Activated naive CD4-positive, alpha-beta T cell treated with anti-CD3 and anti-CD28 coated beads, Interleukin-2, amount 50 U/mL, for 24 hours (primary cell): ENCODE measurements at regions not wholly inside any gene's neighbourhood (a gene's known extent, or its start where the extent isn't known, plus 50 kb on each side); places are given as distances from the start of the nearest gene placed in this dataset.
"Not testable (repeated sequence)": the region's sequence is repeated elsewhere in the genome, so short reads cannot be mapped to it uniquely, and the experiment has no call there.

Source experiments
- H3K27ac Mint-ChIP-seq: one replicate; pipeline ENCODE4 v1.8.0; 2021; ENCODE audit warnings: mild to moderate bottlenecking, mixed read lengths
- H3K27me3 Mint-ChIP-seq: one replicate; pipeline ENCODE4 v1.8.0; 2021; ENCODE audit warnings: mixed read lengths
- H3K36me3 Mint-ChIP-seq: one replicate; pipeline ENCODE4 v1.8.0; 2021; ENCODE audit warnings: mixed read lengths
- H3K4me1 Mint-ChIP-seq: one replicate; pipeline ENCODE4 v1.8.0; 2021; ENCODE audit warnings: mixed read lengths
- H3K4me3 Mint-ChIP-seq: one replicate; pipeline ENCODE4 v1.8.0; 2021; ENCODE audit warnings: mild to moderate bottlenecking, mixed read lengths
- H3K9me3 Mint-ChIP-seq: one replicate; pipeline ENCODE4 v1.8.0; 2021; ENCODE audit warnings: mixed read lengths

- peaks cover 7% of the 10 kb centered on the region for H3K9me3 Mint-ChIP-seq
Measured at GRCh38 chr10:53687800-53688199, 915.2 kb upstream of the MBL2 start.

DNA sequence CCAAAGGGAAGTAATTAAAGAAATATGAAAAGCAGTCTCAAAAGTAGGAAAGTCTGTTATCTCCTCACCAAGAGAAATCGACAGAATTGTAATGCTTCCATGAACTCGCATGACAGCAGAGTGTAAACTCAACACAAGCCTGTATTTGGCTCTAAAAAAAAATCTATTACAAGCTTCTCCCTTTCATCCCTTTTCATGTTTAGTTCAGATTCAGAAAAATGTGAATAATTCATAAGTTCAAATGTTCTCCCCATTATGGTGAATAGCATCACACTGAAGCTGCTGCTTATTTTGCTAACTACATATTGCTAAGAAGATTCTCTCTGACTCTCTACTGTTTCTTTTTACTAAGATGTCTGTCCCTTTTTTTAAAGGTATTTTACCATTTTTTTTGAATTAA is 910.3 kb upstream of the MBL2 start:
- Mint-ChIP-seq H3K4me3 (no peak overlapping the region), H3K9me3 (peaks cover 13% of the 10 kb centered on the region), H3K27ac (no peak overlapping the region), H3K36me3 (no peaks in the 10 kb centered on the region), H3K27me3 (no peaks in the 10 kb centered on the region), H3K4me1 (no peaks in the 10 kb centered on the region)

More at GRCh38 chr10:53687800-53688199, 915.2 kb upstream of the MBL2 start:
- H3K27me3 Mint-ChIP-seq = no peaks in the 10 kb centered on the region
- H3K36me3 Mint-ChIP-seq = no peaks in the 10 kb centered on the region
- H3K27ac Mint-ChIP-seq = no peak overlapping the region
- H3K4me3 Mint-ChIP-seq = no peak overlapping the region
- no peaks in the 10 kb centered on the region for H3K4me1 Mint-ChIP-seq

DNA sequence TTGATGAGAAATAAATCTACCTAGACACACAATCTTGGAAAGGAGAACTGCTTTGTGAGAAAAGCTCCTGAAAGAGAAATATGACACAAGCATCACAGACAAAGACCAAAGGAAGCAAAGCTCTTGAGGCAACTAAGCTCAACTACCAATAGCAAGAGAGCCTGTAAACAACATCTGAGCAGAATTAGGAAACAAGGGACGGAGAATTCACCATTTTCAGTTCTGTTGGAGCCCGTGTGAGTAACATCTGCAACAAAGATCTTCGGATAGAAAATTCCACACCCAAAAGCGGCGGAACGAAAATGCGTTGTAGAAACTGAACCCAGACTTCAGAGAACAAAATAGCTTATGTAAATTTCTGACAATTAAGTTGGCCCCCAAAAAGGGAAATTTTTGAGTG is 909.9 kb upstream of the MBL2 start:
- peaks cover 13% of the 10 kb centered on the region for H3K9me3 Mint-ChIP-seq
- H3K36me3 Mint-ChIP-seq = no peaks in the 10 kb centered on the region
- H3K27ac Mint-ChIP-seq = no peak overlapping the region

GRCh38 chr10:53679666-53680065 is 907.1 kb upstream of the MBL2 start:
- no peak overlapping the region for H3K4me3 Mint-ChIP-seq
- peaks cover 10% of the 10 kb centered on the region for H3K9me3 Mint-ChIP-seq

More for the DNA sequence above, 909.9 kb upstream of the MBL2 start:
- H3K27me3 Mint-ChIP-seq = no peaks in the 10 kb centered on the region
- no peaks in the 10 kb centered on the region for H3K4me1 Mint-ChIP-seq
- no peak overlapping the region for H3K4me3 Mint-ChIP-seq

GRCh38 chr10:53675177-53675576 is 902.6 kb upstream of the MBL2 start:
- no peaks in the 10 kb centered on the region for H3K27me3 Mint-ChIP-seq
- no peak overlapping the region for H3K27ac Mint-ChIP-seq
- H3K4me3 Mint-ChIP-seq = no peak overlapping the region
- H3K36me3 Mint-ChIP-seq = no peaks in the 10 kb centered on the region
- H3K4me1 Mint-ChIP-seq = no peaks in the 10 kb centered on the region
- H3K9me3 Mint-ChIP-seq = peaks cover 6% of the 10 kb centered on the region

More at GRCh38 chr10:53679666-53680065, 907.1 kb upstream of the MBL2 start:
- Mint-ChIP-seq H3K27me3 (no peaks in the 10 kb centered on the region), H3K4me1 (no peaks in the 10 kb centered on the region), H3K27ac (no peak overlapping the region), H3K36me3 (no peaks in the 10 kb centered on the region)

DNA sequence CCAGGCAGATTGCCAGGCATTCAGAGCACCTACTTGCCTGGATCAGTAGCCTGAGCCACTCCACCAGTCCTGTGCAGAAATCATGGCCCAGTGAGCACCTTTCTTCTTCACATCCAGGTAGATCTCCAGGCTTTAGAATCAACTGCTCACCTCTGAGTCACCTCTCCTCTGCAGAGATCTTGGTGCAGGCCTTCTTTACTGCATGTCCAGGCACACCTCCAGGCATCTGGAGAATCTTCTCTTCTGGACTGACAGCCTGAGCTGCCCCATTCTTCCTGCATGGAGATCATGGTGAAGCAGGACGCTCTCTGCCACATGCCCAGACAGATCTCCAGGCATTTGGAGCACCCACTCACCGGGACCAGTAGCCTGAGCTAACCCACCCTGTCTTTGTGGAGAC is 894.5 kb upstream of the MBL2 start:
- Mint-ChIP-seq H3K4me3 (no peak overlapping the region), H3K27me3 (no peaks in the 10 kb centered on the region), H3K27ac (no peak overlapping the region), H3K4me1 (no peaks in the 10 kb centered on the region), H3K9me3 (peaks cover 11% of the 10 kb centered on the region), H3K36me3 (no peaks in the 10 kb centered on the region)

- no peak overlapping the region for H3K27ac Mint-ChIP-seq
- peaks cover 11% of the 10 kb centered on the region for H3K9me3 Mint-ChIP-seq
- H3K36me3 Mint-ChIP-seq = no peaks in the 10 kb centered on the region
- no peaks in the 10 kb centered on the region for H3K4me1 Mint-ChIP-seq
- H3K4me3 Mint-ChIP-seq = no peak overlapping the region
- no peaks in the 10 kb centered on the region for H3K27me3 Mint-ChIP-seq
Measured at GRCh38 chr10:53664282-53665019, 891.9 kb upstream of the MBL2 start.

- Mint-ChIP-seq H3K4me3 (no peak overlapping the region), H3K4me1 (no peaks in the 10 kb centered on the region), H3K27me3 (no peaks in the 10 kb centered on the region), H3K36me3 (no peaks in the 10 kb centered on the region), H3K9me3 (no peaks in the 10 kb centered on the region), H3K27ac (no peak overlapping the region)
Measured at GRCh38 chr10:53650794-53651193, 878.2 kb upstream of the MBL2 start.

GRCh38 chr10:53647221-53647620 is 874.6 kb upstream of the MBL2 start:
- not testable (repeated sequence) for H3K9me3 Mint-ChIP-seq, H3K4me3 Mint-ChIP-seq, H3K27me3 Mint-ChIP-seq, H3K27ac Mint-ChIP-seq, H3K36me3 Mint-ChIP-seq, H3K4me1 Mint-ChIP-seq

- Mint-ChIP-seq H3K4me1 (no peaks in the 10 kb centered on the region), H3K27me3 (no peaks in the 10 kb centered on the region), H3K27ac (no peak overlapping the region), H3K9me3 (no peaks in the 10 kb centered on the region), H3K36me3 (no peaks in the 10 kb centered on the region), H3K4me3 (no peak overlapping the region)
Measured at GRCh38 chr10:53646525-53646924, 873.9 kb upstream of the MBL2 start.

GRCh38 chr10:53645951-53646350 is 873.4 kb upstream of the MBL2 start:
- Mint-ChIP-seq H3K27me3 (no peaks in the 10 kb centered on the region), H3K9me3 (no peaks in the 10 kb centered on the region), H3K36me3 (no peaks in the 10 kb centered on the region), H3K27ac (no peak overlapping the region), H3K4me1 (no peaks in the 10 kb centered on the region), H3K4me3 (no peak overlapping the region)

- Mint-ChIP-seq H3K27ac (no peak overlapping the region), H3K36me3 (no peaks in the 10 kb centered on the region), H3K4me3 (no peak overlapping the region), H3K4me1 (no peaks in the 10 kb centered on the region), H3K9me3 (peaks cover 10% of the 10 kb centered on the region), H3K27me3 (no peaks in the 10 kb centered on the region)
Measured at GRCh38 chr10:53638006-53638405, 865.4 kb upstream of the MBL2 start.

- Mint-ChIP-seq H3K9me3 (peaks cover 6% of the 10 kb centered on the region), H3K36me3 (no peaks in the 10 kb centered on the region), H3K27ac (no peak overlapping the region), H3K27me3 (no peaks in the 10 kb centered on the region), H3K4me1 (no peaks in the 10 kb centered on the region), H3K4me3 (no peak overlapping the region)
Measured at GRCh38 chr10:53624722-53625121, 852.1 kb upstream of the MBL2 start.

DNA sequence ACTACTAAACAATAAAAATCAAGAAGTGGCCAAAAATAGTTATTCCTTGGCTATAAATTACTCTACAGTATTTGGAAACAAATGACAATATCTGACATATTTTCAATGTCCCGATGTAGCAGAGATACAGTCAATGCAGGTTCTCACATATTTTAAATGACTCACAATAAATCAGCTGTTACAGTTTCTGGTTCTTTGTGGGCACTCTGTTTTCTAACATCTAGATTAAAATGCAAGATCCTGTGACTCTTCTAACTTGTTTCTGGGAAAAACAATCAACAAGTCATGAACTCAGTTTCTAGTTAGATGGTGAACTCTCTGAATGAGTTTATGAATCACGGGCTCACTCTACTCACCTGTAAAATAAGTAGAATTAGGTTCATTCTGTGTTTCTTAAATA is 849.6 kb upstream of the MBL2 start:
- Mint-ChIP-seq H3K4me3 (no peak overlapping the region), H3K9me3 (no peaks in the 10 kb centered on the region), H3K27ac (no peak overlapping the region), H3K36me3 (no peaks in the 10 kb centered on the region), H3K4me1 (no peaks in the 10 kb centered on the region), H3K27me3 (no peaks in the 10 kb centered on the region)

DNA sequence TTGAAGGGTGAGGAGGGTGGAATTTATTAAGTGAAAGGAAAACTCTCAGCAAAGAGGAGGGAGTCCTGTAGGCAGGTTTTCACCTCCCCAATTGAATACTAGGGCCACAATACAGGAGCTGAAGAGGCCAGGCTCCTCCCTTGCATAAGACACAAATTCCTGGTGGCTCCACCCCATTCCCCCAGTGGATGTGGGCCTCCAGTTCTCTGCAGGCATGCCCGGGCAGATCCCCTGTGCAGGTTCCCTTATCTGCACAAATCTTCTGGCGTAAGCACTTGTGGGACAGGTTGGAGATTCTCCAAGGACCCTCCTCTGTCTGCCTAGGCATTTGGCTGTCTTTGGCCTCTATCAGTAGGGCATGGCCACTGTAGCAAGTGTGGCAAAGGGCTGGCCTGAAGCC is 847.1 kb upstream of the MBL2 start:
- Mint-ChIP-seq H3K27ac (no peak overlapping the region), H3K27me3 (no peaks in the 10 kb centered on the region), H3K9me3 (no peaks in the 10 kb centered on the region), H3K4me1 (no peaks in the 10 kb centered on the region), H3K36me3 (no peaks in the 10 kb centered on the region), H3K4me3 (no peak overlapping the region)

GRCh38 chr10:53607691-53608090 is 835.1 kb upstream of the MBL2 start:
- H3K4me1 Mint-ChIP-seq = no peaks in the 10 kb centered on the region
- no peaks in the 10 kb centered on the region for H3K36me3 Mint-ChIP-seq
- H3K27ac Mint-ChIP-seq = no peak overlapping the region

GRCh38 chr10:53606981-53607380 is 834.4 kb upstream of the MBL2 start:
- H3K27ac Mint-ChIP-seq = no peak overlapping the region
- no peaks in the 10 kb centered on the region for H3K27me3 Mint-ChIP-seq
- H3K9me3 Mint-ChIP-seq = no peaks in the 10 kb centered on the region
- no peak overlapping the region for H3K4me3 Mint-ChIP-seq
- H3K4me1 Mint-ChIP-seq = no peaks in the 10 kb centered on the region
- no peaks in the 10 kb centered on the region for H3K36me3 Mint-ChIP-seq

More at GRCh38 chr10:53607691-53608090, 835.1 kb upstream of the MBL2 start:
- Mint-ChIP-seq H3K4me3 (no peak overlapping the region), H3K9me3 (no peaks in the 10 kb centered on the region), H3K27me3 (no peaks in the 10 kb centered on the region)
